Left ventricle myocardium superior (tissue), 1 donor: ENCODE measurements at regions not wholly inside any gene's neighbourhood (a gene's known extent, or its start where the extent isn't known, plus 50 kb on each side); places are given as distances from the start of the nearest gene placed in this dataset.

ENCODE experiments used
- ATAC-seq: fragments of 200-7000 bp; cut with Tn5 transposase; one replicate; pipeline ENCODE4 v1.9.1; 2020; ENCODE audit warnings: mild to moderate bottlenecking, moderate library complexity
- DNase-seq: peaks from one replicate; pipeline ENCODE4 v3.0.0-alpha.2; 2020
- intact Hi-C: fragments of 100-400 bp; cut with micrococcal nuclease; formaldehyde crosslinking; loops from one replicate; pipeline ENCODE4 v1.11.0; 2022
- donor health status: DM: no; HTN: yes; CAD: no; lungs with severe emphysema.

- intact Hi-C loops = no loop called here
- ATAC-seq = peak; percentile 27
- no peak for DNase-seq
These were observed 64.4 kb upstream of the WWC1 start for GRCh38 chr5:168227001-168227400.

- ATAC-seq (no peak), DNase-seq (no peak)
- intact Hi-C loops = no loop called here
These were observed 63.4 kb upstream of the WWC1 start for GRCh38 chr5:168227973-168228615.

- intact Hi-C loops = no loop called here
- DNase-seq (no peak), ATAC-seq (no peak)
These were observed 62.8 kb upstream of the WWC1 start for GRCh38 chr5:168228668-168229067.

- DNase-seq = no peak
- ATAC-seq = no peak
- intact Hi-C loops = no loop called here
These were observed 57.3 kb upstream of the WWC1 start for GRCh38 chr5:168234133-168234532.

GRCh38 chr5:168238463-168238862, 53.0 kb upstream of the WWC1 start:
- no peak for ATAC-seq
- intact Hi-C loops = no loop called here

GRCh38 chr5:168239325-168239724, 52.1 kb upstream of the WWC1 start:
- no peak for ATAC-seq
- intact Hi-C loops = no loop called here
- DNase-seq = no peak

More at GRCh38 chr5:168238463-168238862, 53.0 kb upstream of the WWC1 start:
- DNase-seq = no peak
